SK-N-SH (cell line): ENCODE measurements at regions not wholly inside any gene's neighbourhood (a gene's known extent, or its start where the extent isn't known, plus 50 kb on each side); places are given as distances from the start of the nearest gene placed in this dataset.

Experiments
- CTCF ChIA-PET: fragments of 300-600, 350-600 bp; formaldehyde crosslinking; extraction: SDS; loops from one replicate; lab custom pipeline; 2021; lab: Yijun Ruan, JAX
- POLR2A ChIA-PET: fragments of 350-600 bp; sonication (Branson Sonifier 250); formaldehyde crosslinking; extraction: SDS; loops from one replicate; lab custom pipeline; 2020; ENCODE audit warnings: antibody characterized with exemption, inconsistent platforms; lab: Yijun Ruan, JAX
- DNase-seq: peaks from one replicate; pipeline ENCODE4 v3.0.0; 2012
- H2AFZ ChIP-seq: fragments of 200-600 bp; sonication (generic); 2 replicates; pipeline ENCODE4 v1.8.1; 2016; ENCODE audit warnings: antibody characterized with exemption, mild to moderate bottlenecking, low read depth
- H3F3A ChIP-seq: fragments of 200-600 bp; sonication (generic); replicated peaks from 2 replicates; pipeline ENCODE3; 2016; ENCODE audit warnings: antibody characterized with exemption, mild to moderate bottlenecking; ENCODE audit not compliant: insufficient read depth
- H3K27ac ChIP-seq, 2 experiments: fragments of 200-500 bp in 1 of 2; fragments of 200-600 bp in 1 of 2; sonication (Bioruptor generic) in 1 of 2; sonication (generic), shearing (Covaris generic) in 1 of 2; 2 replicates each; pipeline versions ENCODE4 v1.5.1 to v1.6.1; 2014 to 2016; ENCODE audit warnings: low read depth in 2 of 2, inconsistent platforms in 1 of 2, low read length in 1 of 2, mild to moderate bottlenecking in 1 of 2, mixed read lengths in 1 of 2
- H3K27me3 ChIP-seq: fragments of 200-600 bp; sonication (generic), shearing (Covaris generic); 2 replicates; pipeline ENCODE4 v1.6.1; 2016; ENCODE audit warnings: mixed run types; ENCODE audit not compliant: insufficient read depth
- H3K36me3 ChIP-seq, 2 experiments: fragments of 200-500 bp in 1 of 2; fragments of 200-600 bp in 1 of 2; sonication (Bioruptor generic) in 1 of 2; sonication (generic) in 1 of 2; replicated peaks in 1 of 2; 2 replicates each; pipeline versions ENCODE3 to v1.5.1; 2014 to 2016; ENCODE audit warnings: low read length in 1 of 2, mild to moderate bottlenecking in 1 of 2; ENCODE audit not compliant: insufficient read depth in 2 of 2, control insufficient read depth in 1 of 2
- H3K4me1 ChIP-seq, 2 experiments: fragments of 200-500 bp in 1 of 2; fragments of 200-600 bp in 1 of 2; sonication (Bioruptor generic) in 1 of 2; sonication (generic), shearing (Covaris generic) in 1 of 2; 2 replicates each; pipeline versions ENCODE4 v1.5.1 to v1.6.1; 2014 to 2016; ENCODE audit warnings: low read depth in 1 of 2, low read length in 1 of 2, mixed run types in 1 of 2; ENCODE audit not compliant: insufficient read depth in 2 of 2, control insufficient read depth in 1 of 2
- H3K4me2 ChIP-seq: fragments of 200-600 bp; sonication (generic), shearing (Covaris generic); 2 replicates; pipeline ENCODE4 v1.6.1; 2017; ENCODE audit warnings: mixed run types
- H3K4me3 ChIP-seq, 2 experiments: fragments of 200-500 bp in 1 of 2; fragments of 200-600 bp in 1 of 2; sonication (Bioruptor generic) in 1 of 2; sonication (generic), shearing (Covaris generic) in 1 of 2; 2 replicates each; pipeline versions ENCODE4 v1.5.1 to v1.8.1; 2014 to 2016; ENCODE audit warnings: low read depth in 2 of 2, inconsistent platforms in 1 of 2, low read length in 1 of 2, mild to moderate bottlenecking in 1 of 2, mixed read lengths in 1 of 2, moderate library complexity in 1 of 2
- H3K79me2 ChIP-seq: fragments of 200-600 bp; sonication (generic); 2 replicates; pipeline ENCODE4 v1.8.1; 2017; ENCODE audit warnings: mild to moderate bottlenecking; ENCODE audit not compliant: insufficient read depth
- H3K9ac ChIP-seq: fragments of 200-600 bp; sonication (generic); 2 replicates; pipeline ENCODE4 v1.6.1; 2017; ENCODE audit warnings: mixed run types
- H3K9me2 ChIP-seq: fragments of 200-600 bp; sonication (generic); 2 replicates; pipeline ENCODE4 v1.6.1; 2017; ENCODE audit warnings: mixed run types
- H3K9me3 ChIP-seq: fragments of 200-600 bp; sonication (generic); 2 replicates; pipeline ENCODE4 v1.6.1; 2017; ENCODE audit warnings: mixed run types, mild to moderate bottlenecking, moderate library complexity
- H4K20me1 ChIP-seq: fragments of 200-600 bp; sonication (generic); 2 replicates; pipeline ENCODE4 v1.6.1; 2017; ENCODE audit warnings: mild to moderate bottlenecking, mixed run types; ENCODE audit not compliant: insufficient read depth
- CHD2 ChIP-seq: fragments of 150-350 bp; IDR thresholded peaks from 2 replicates; pipeline ENCODE4 v1.6.1; 2018; ENCODE audit warnings: low read length; ENCODE audit not compliant: partially characterized antibody
- CTCF ChIP-seq: fragments of 200-600 bp; sonication (generic); IDR thresholded peaks from 2 replicates; pipeline ENCODE4 v1.6.1; 2017; ENCODE audit warnings: antibody characterized with exemption, mild to moderate bottlenecking, moderate library complexity
- ELF1 ChIP-seq: IDR thresholded peaks from 2 replicates; pipeline ENCODE4 v1.4.0; 2012
- GATA2 ChIP-seq: sonication (generic); formaldehyde crosslinking; IDR thresholded peaks from 2 replicates; pipeline ENCODE4 v1.5.0; 2020; ENCODE audit warnings: mild to moderate bottlenecking, missing genetic modification reagents
- IRF3 ChIP-seq: fragments of 150-350 bp; IDR thresholded peaks from 2 replicates; pipeline ENCODE4 v1.6.1; 2016; ENCODE audit warnings: mild to moderate bottlenecking, low read depth, low read length
- MAX ChIP-seq: IDR thresholded peaks from 2 replicates; pipeline ENCODE4 v1.4.0; 2012; ENCODE audit warnings: low read depth
- MEF2A ChIP-seq: IDR thresholded peaks from 2 replicates; pipeline ENCODE4 v1.4.0; 2012; ENCODE audit warnings: low read depth, borderline replicate concordance
- MXI1 ChIP-seq: IDR thresholded peaks from 2 replicates; pipeline ENCODE4 v1.6.1; 2012; ENCODE audit warnings: mild to moderate bottlenecking, low read depth, low read length, improper control_type of control experiment
- NRF1 ChIP-seq: IDR thresholded peaks from 2 replicates; pipeline ENCODE4 v1.6.1; 2012; ENCODE audit warnings: low read depth, mild to moderate bottlenecking, low read length
- RAD21 ChIP-seq: IDR thresholded peaks from 2 replicates; pipeline ENCODE4 v1.6.1; 2012; ENCODE audit warnings: mild to moderate bottlenecking, low read length
- REST ChIP-seq: IDR thresholded peaks from 2 replicates; pipeline ENCODE4 v1.6.1; 2012; ENCODE audit warnings: mild to moderate bottlenecking, low read depth, low read length, moderate library complexity
- RFX5 ChIP-seq: IDR thresholded peaks from 2 replicates; pipeline ENCODE4 v1.6.1; 2012; ENCODE audit warnings: mild to moderate bottlenecking, improper control_type of control experiment, low read length
- RXRA ChIP-seq: IDR thresholded peaks from 2 replicates; pipeline ENCODE4 v1.4.0; 2012; ENCODE audit warnings: low read depth, mild to moderate bottlenecking, borderline replicate concordance
- SMC3 ChIP-seq: IDR thresholded peaks from 2 replicates; pipeline ENCODE4 v1.6.1; 2012; ENCODE audit warnings: low read depth, low read length, improper control_type of control experiment
- TCF12 ChIP-seq: IDR thresholded peaks from 2 replicates; pipeline ENCODE4 v1.4.0; 2012
- USF1 ChIP-seq: IDR thresholded peaks from 2 replicates; pipeline ENCODE4 v1.4.0; 2012; ENCODE audit warnings: low read depth, borderline replicate concordance
- USF2 ChIP-seq: fragments of 150-350 bp; IDR thresholded peaks from 2 replicates; pipeline ENCODE4 v1.6.1; 2017; ENCODE audit warnings: antibody characterized with exemption, low read length, low read depth, borderline replicate concordance
- ZBTB33 ChIP-seq: IDR thresholded peaks from 2 replicates; pipeline ENCODE4 v1.4.0; 2012; ENCODE audit warnings: low read depth, borderline replicate concordance
- WGBS: methylation state at CpG from one replicate; pipeline ENCODE4 v1.1.6; 2017; ENCODE audit warnings: low lambda C conversion rate; 5-methylcytosine and 5-hydroxymethylcytosine counted together

- Histone ChIP-seq H3K9ac (no peak overlapping the region), H3F3A (peaks cover 16% of the 10 kb centered on the region), H4K20me1 (no peaks in the 10 kb centered on the region), H3K27ac (no peak overlapping the region), H3K4me3 (no peak overlapping the region), H3K36me3 (no peaks in the 10 kb centered on the region), H3K4me2 (no peak overlapping the region), H3K4me1 (peaks cover 0 to 4% of the 10 kb centered on the region in 2 experiments; a peak in 1 of 4 replicates), H3K9me3 (no peaks in the 10 kb centered on the region), H2AFZ (no peak overlapping the region), H3K27me3 (no peaks in the 10 kb centered on the region), H3K9me2 (no peaks in the 10 kb centered on the region)
- ChIA-PET CTCF (interaction anchor here (0.6 kb wide), 1 partner anchor 8 kb away, joined by 3 read pairs; no protein-coding TSS in a partner anchor), POLR2A (no interaction called here)
- DNase-seq, result no peak
- WGBS, result 64% methylated on average over 2 of the region's 2 CpGs
- TF ChIP-seq GATA2 (no peak), MXI1 (no peak), RFX5 (no peak), CTCF (no peak), USF1 (no peak), SMC3 (no peak), ZBTB33 (no peak), RAD21 (no peak), CHD2 (no peak), REST (no peak), USF2 (no peak), TCF12 (no peak), NRF1 (no peak), MAX (no peak), IRF3 (no peak), MEF2A (no peak), ELF1 (no peak), RXRA (no peak)
- TF ChIP-seq, all 33 proteins: peak for 0
- H3K79me2 ChIP-seq, result no peaks in the 10 kb centered on the region
These were observed 397.4 kb upstream of the MEF2C start for GRCh38 chr5:89280103-89281037.
